Activated CD8-positive, alpha-beta memory T cell treated with anti-CD3 and anti-CD28 coated beads for 4 hours (primary cell): ENCODE measurements at regions not wholly inside any gene's neighbourhood (a gene's known extent, or its start where the extent isn't known, plus 50 kb on each side); places are given as distances from the start of the nearest gene placed in this dataset.
"Not testable (repeated sequence)": the region's sequence is repeated elsewhere in the genome, so short reads cannot be mapped to it uniquely, and the experiment has no call there.

Experiments used
- DNase-seq, 2 donors: peaks; one replicate each; pipeline ENCODE4 v3.0.0-alpha.2; 2020; ENCODE audit warnings: low read depth in 2 of 2

GRCh38 chr4:18463987-18464559, 442.5 kb upstream of the LCORL start:
- no peak for DNase-seq

- no peak for DNase-seq
Observed at GRCh38 chr4:18458465-18458864, 436.9 kb upstream of the LCORL start.

GRCh38 chr4:18454349-18454748, 432.8 kb upstream of the LCORL start:
- DNase-seq, result no peak

GRCh38 chr4:18445110-18445509, 423.6 kb upstream of the LCORL start:
- DNase-seq, result no peak

DNA sequence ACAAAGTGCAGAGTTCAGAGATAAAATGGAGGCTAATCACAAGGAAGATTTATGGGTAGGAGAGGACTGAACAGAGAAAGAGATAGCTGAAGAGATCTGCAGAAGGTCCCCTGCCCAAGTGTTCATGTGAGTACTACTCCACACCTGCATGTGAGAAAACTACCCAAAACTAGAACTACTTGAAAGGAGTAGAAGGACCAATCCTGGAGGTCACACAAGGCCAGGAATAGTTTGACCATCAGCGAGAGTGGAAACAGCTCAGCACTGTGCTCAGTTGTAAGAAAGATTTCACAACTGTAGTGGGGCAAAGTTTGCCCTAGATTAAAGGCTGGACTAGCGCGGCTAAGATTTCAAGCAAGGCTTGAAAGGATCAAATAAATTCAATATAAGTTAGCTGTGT, 422.7 kb upstream of the LCORL start:
- DNase-seq, result no peak

DNA sequence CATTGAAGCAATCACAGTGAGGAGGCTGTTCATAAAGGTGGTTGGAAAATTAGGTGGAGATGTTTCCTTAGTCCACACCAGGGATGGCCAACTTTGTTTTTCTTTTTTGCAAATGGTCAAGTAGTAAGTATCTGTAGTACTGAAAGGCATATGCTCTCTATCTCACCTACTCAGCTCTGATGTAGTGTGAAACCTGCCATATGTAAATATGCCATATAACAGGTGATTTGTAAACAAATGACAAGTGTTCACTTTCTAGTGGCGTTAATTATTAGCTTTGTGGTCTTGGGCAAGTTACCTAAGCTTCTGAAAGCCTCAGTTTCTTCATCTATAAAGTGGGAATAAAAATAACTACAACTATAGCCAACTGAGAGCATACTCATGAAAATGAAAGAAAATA, 421.4 kb upstream of the LCORL start:
- DNase-seq, result no peak

DNA sequence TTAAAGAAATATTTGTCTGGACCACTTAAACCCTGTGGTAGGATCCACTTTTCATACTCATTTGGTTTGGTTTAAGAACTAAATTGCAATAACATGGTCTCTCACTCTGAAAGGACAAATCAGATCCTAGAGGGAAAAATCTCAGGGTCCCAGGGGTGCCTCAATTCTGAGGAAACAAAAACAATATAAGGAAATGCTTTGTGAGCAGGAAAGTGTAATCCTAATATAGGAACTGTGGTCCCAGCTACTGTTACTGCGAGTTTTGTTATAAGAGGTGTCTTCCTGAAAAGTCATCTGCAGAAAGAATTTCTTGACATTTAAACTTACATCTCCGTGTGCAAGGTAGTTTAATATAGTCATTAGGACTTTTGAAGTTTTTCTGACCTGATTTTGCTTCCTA, 420.1 kb upstream of the LCORL start:
- DNase-seq, result no peak

GRCh38 chr4:18441203-18441590, 419.6 kb upstream of the LCORL start:
- no peak for DNase-seq

DNA sequence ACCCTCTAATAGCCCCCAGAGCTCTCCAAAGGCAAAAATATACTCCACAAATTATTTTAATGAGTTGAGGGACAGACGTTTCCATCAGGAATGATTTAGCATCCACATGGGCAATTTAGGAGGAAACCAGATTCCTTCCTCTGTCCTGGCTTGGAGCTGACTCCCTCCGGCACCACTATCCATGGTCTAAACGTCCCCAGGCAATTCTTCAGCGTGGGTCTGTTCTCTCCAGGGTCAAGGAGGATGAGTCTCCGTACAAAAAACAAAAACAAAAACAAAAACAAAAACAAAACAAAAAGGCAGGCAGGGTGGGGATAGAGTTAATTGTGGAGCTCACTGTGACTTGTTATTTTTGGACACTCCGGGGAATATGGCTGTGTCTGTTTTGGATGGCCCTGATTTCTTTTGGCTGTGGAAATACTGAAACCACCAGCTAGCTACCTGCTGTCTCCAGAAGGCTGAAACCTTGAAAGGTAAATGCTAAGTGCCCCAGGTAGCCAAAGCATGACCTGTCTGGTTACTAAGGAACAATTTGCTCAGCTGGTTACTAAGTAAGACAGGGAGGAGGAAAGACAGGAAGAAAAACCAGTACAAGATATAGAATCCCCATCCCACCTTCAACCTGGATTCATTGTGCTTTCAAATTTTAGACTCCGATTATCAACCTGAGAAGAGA, 419.1 kb upstream of the LCORL start:
- no peak for DNase-seq

GRCh38 chr4:18439311-18439710, 417.8 kb upstream of the LCORL start:
- DNase-seq, result no peak

DNA sequence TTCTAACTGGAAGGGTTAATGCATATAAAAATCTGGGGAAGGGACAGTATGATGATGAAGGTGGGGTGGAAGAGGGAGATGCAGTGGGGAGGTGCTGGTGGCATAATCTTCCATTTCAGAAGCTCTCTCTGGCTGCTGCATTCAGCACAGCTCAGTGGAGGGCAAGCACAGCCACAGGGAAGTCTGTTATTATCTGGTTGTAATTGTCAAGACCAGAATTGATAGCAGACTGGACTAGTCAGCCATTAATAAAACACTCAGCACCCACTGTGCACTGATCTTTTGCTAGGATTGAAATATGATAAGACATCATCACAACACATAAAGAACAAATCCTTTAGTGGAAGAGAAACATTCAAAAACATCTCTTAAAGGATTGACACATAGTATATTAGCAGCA, 414.2 kb upstream of the LCORL start:
- DNase-seq, result no peak

DNA sequence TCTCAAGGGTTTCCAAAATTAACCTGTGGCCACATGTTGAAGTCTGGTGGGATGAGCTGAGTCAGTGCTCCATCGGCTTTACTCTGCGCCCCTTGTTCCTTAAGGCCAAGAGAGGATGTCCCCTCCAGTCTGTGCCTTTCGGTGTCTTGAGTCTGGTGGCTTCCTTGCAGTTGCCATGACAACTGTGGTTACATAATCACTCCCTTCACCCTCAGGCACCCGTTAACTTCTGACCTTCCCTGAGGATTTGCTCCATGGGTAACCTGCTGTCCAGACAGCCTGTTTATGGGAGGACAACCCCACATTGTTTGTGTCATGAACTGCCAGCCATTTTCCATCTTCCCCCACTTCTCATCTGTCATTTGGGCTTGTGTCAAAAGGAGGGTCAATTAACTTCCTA, 401.1 kb upstream of the LCORL start:
- no peak for DNase-seq

- no peak for DNase-seq
Observed at GRCh38 chr4:18421519-18421918, 400.0 kb upstream of the LCORL start.

GRCh38 chr4:18419780-18420179, 398.2 kb upstream of the LCORL start:
- no peak for DNase-seq

DNA sequence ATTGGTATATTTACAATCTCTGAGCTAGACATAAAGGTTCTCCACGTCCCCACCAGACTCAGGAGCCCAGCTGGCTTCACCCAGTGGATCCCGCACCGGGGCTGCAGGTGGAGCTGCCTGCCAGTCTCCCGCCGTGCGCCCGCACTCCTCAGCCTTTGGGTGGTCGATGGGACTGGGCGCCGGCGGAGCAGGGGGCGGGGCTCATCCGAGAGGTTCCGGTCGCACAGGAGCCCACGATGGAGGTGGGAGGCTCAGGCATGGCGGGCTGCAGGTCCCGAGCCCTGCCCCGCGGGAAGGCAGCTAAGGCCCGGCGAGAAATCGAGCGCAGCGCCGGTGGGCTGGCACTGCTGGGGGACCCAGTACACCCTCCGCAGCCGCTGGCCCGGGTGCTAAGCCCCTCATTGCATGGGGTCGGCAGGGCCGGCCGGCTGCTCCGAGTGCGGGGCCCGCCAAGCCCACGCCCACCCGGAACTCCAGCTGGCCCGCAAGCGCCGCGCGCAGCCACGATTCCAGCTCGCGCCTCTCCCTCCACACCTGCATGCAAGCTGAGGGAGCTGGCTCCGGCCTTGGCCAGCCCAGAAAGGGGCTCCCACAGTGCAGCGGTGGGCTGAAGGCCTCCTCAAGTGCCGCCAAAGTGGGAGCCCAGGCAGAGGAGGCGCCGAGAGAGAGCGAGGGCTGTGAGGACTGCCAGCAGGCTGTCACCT, 396.8 kb upstream of the LCORL start:
- not testable (repeated sequence) for DNase-seq

DNA sequence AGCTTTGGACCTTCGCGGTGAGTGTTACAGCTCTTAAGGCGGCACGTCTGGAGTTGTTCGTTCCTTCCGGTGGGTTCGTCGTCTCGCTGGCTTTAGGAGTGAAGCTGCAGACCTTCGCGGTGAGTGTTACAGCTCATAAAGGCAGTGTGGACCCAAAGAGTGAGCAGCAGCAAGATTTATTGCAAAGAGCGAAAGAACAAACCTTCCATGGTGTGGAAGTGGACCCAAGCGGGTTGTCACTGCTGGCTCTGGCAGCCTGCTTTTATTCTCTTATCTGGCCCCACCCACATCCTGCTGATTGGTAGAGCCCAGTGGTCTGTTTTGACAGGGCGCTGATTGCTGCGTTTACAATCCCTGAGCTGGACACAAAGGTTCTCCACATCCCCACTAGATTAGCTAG, 396.1 kb upstream of the LCORL start:
- not testable (repeated sequence) for DNase-seq

GRCh38 chr4:18406264-18406663, 384.7 kb upstream of the LCORL start:
- no peak for DNase-seq

GRCh38 chr4:18405054-18405453, 383.5 kb upstream of the LCORL start:
- DNase-seq, result no peak

GRCh38 chr4:18404642-18405041, 383.1 kb upstream of the LCORL start:
- DNase-seq, result no peak

- DNase-seq, result no peak
Observed at GRCh38 chr4:18403327-18403726, 381.8 kb upstream of the LCORL start.

GRCh38 chr4:18401868-18402267, 380.3 kb upstream of the LCORL start:
- DNase-seq, result no peak

GRCh38 chr4:18401425-18401824, 379.9 kb upstream of the LCORL start:
- no peak for DNase-seq

GRCh38 chr4:18398661-18399060, 377.1 kb upstream of the LCORL start:
- no peak for DNase-seq
